GM21825 (cell line): ENCODE measurements at regions not wholly inside any gene's neighbourhood (a gene's known extent, or its start where the extent isn't known, plus 50 kb on each side); places are given as distances from the start of the nearest gene placed in this dataset.

Source experiments
- ATAC-seq: cut with Tn5 transposase; IDR thresholded peaks from one replicate; pipeline ENCODE4 v1.9.1; 2021; ENCODE audit warnings: mild to moderate bottlenecking, moderate library complexity; ENCODE audit not compliant: unreplicated experiment

DNA sequence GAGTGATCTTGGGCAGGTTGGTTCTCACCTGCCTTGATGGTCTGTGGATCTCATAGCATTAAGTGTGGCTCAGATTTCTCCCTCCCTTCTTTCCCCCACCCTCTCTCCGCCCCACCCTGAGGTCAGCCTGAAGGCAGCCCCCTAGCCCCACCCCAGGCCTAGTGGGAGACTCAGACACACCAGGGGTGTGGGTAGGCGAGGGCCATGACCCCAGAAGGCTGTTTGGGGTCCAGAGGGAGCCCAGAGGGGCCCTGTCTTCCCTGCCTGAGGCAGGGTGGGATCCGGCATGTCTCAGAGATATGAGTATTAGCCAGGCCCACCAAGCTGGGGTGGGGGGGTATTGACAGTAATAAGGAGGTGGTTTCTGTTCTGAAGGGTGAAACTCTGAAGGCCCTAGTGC is 160.5 kb downstream of the GLI2 start:
- ATAC-seq = no peak

GRCh38 chr2:120896901-120897300 is 161.2 kb downstream of the GLI2 start:
- no peak for ATAC-seq

GRCh38 chr2:120897399-120897798 is 161.7 kb downstream of the GLI2 start:
- no peak for ATAC-seq

DNA sequence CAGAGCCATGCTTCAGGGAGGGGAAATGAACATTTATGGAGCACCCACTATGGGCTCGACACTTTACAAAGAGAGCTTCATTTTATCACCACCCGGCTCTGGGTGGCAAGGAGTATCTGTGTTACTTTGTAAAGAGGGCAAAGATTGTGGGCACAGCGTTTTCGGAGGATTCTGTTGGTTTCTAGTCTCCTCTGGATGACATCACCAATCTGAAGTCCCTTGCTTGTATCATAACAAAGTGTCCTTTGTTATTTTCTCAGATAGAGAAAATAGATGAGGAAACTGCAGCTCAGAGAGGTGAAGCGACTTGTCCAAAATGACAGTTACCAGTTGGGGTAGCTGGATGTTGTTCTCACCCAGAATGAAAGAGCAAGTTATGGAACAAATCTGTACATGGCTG is 162.8 kb downstream of the GLI2 start:
- ATAC-seq = no peak

- no peak for ATAC-seq
Measured at GRCh38 chr2:120898961-120899750, 163.5 kb downstream of the GLI2 start.

DNA sequence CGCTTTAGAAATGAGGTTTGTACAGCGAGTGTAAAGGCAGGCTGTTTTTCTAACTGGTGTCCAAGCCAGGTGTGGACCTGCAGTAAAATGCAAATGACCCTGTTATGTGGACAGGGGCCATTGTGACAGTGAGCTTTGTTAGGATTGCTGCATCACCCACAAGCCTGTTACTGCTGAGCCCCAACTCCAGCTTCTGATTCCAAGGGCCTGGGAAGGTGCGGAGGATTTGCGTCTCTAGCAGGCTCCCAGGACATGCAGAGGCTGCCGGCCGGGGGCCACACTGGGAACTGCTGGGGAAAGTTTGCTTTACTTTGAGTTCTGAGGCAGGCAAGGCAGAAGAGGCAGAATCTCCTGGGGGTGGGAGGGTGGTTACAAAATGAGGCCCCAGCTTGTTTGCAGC is 164.1 kb downstream of the GLI2 start:
- ATAC-seq = no peak

GRCh38 chr2:120901201-120901600 is 165.5 kb downstream of the GLI2 start:
- no peak for ATAC-seq

DNA sequence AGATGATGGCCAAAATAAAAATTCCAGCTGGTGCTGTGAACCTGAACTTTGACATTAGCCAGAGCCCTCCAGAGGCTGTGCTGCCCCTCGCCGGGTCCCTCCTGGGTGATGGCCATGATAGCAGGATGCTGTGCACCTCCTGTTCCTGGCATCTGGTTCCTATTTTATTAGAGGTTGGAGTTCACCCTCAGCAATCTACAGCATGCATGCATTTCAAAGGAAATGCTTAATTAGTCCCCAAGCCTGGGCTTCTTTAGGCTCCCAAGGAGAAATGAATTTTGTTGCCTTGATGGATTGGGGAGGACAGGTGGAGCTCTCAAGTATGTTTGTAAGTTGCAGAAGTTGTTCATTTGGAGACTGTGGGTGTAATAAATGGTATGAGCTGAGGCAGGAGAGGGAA is 166.9 kb downstream of the GLI2 start:
- ATAC-seq = no peak

GRCh38 chr2:120904379-120904778 is 168.7 kb downstream of the GLI2 start:
- no peak for ATAC-seq

DNA sequence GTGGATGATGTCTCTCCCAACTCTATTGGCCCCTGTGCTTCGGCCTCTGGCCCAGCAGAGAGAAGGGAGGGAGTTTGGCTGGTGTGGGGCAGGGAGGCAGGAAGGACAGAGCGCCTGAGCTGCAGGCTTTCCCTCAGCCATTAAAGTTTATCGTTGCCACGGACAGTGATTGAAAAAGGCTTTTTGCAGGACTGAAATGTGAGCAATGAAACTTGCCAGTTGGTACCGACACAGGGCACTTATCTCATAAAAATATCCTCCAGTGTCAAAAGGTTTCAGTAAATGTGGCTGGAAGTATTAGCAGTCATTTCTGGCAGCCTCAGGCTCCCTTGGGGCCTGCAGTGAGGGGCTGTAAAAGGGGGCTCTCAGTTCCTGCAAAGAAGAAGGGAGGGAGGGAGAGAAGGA is 169.2 kb downstream of the GLI2 start:
- no peak for ATAC-seq

DNA sequence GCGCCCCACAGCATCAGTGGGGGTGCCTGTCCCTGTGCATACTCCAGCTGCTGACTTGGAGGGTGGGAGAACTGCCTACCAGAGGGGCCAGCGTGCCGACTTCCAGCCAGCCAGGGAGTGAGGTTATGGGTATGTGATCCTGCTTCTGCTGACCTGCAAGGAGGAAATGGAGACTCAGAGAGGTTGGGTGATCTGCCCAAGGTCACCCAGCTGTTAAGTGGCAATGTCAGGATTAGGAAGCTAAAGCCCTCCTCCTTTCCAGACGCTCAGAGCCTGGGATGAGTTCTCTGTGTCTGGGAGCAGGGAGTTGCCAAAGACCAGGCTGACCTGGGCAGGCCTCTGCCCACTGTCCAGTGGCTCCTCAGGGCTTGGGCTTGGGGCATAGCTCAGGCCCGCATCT is 169.6 kb downstream of the GLI2 start:
- no peak for ATAC-seq

DNA sequence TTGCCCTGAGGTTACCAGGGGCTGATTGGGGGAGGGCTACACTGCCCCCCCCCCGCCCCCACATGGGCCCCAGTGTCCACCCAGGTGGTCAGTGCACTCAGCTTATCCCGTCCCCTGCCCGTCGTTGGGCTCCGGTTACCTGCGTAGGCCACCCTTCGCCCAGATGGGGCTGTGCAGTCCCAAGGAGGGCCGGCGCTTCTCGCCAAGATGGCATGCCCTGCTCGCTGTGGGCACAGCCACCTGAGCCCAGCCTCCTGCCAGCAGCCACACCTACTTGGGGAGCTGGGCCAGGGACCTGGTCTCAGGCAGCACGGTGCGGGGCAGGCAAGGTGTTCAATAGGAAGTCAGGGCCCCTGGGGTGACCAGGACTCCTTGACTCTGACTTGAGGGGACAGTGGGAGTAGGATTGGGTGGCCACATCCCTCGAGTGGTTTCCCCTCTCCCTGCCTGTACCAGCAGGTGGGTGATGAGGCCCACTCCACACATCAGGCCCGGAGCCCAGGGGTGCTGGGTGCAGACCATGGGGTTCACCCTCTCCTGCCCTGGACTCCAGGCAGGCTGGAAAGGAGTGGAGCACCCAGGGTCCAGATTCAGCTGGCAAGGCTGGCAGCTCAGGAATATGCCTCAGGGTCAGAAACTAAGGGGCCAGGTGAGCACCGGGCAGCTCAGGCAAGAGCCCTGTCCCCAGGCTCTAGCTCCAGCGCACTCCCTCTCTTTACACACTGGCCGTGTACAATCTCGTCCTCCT is 170.3 kb downstream of the GLI2 start:
- no peak for ATAC-seq

GRCh38 chr2:120906914-120907313 is 171.2 kb downstream of the GLI2 start:
- ATAC-seq = no peak

- no peak for ATAC-seq
Measured at GRCh38 chr2:120907822-120908221, 172.2 kb downstream of the GLI2 start.

- no peak for ATAC-seq
Measured at GRCh38 chr2:120908314-120908975, 172.8 kb downstream of the GLI2 start.

GRCh38 chr2:120909102-120909501 is 173.4 kb downstream of the GLI2 start:
- no peak for ATAC-seq

GRCh38 chr2:120910164-120910563 is 174.5 kb downstream of the GLI2 start:
- no peak for ATAC-seq

DNA sequence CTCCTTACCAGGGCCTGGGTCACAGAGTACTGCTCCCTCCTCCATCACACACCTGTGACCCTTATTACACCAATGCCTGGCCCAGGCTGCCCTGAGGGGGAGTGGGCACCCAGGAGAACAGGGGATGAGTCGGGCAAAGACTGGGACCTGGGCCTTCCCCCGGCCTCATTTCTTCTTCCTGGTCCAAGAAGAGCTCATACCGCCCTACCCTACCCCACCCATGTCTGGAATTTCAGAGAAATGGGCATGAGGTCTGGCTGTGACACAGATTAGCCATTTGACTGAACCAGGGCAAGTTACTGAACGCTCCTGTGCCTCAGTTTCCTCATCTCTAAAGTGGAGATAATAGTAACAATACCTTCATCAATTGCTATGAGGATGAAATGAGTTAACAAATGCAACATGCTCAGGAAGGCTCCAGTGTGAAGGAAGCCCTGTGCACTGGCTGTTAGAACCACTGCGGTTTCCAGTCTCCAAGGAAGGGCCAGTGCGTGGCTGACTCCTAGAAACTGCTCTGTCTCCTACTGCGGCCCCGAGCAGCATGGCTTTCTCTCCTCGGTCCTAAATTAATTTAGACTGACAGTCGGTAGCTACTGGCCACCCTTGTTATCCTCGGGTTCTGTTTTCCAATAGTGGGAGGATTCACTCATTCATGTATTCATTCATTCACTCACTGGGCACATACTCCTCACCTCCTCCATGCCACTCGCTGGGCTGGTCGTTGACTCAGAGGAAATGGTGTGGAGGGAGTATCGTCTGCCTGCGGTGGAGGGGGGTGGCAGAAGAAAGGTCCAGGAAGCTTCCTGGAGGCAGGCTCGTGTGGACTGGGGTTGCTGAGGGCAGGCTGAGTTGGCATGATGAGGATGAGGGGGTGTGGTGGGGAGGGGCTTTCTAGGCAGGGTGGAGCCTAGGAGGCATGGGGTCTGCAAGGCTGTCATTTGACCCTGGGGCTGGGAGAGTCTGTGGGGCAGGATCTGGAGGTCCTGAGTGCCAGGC is 175.6 kb downstream of the GLI2 start:
- ATAC-seq = no peak

- ATAC-seq = no peak
Measured at GRCh38 chr2:120912101-120912985, 176.7 kb downstream of the GLI2 start.
